GM19452 (cell line): ENCODE measurements at regions not wholly inside any gene's neighbourhood (a gene's known extent, or its start where the extent isn't known, plus 50 kb on each side); places are given as distances from the start of the nearest gene placed in this dataset.

Experiments
- ATAC-seq: cut with Tn5 transposase; IDR thresholded peaks from one replicate; pipeline ENCODE4 v1.9.1; 2021; ENCODE audit not compliant: unreplicated experiment

DNA sequence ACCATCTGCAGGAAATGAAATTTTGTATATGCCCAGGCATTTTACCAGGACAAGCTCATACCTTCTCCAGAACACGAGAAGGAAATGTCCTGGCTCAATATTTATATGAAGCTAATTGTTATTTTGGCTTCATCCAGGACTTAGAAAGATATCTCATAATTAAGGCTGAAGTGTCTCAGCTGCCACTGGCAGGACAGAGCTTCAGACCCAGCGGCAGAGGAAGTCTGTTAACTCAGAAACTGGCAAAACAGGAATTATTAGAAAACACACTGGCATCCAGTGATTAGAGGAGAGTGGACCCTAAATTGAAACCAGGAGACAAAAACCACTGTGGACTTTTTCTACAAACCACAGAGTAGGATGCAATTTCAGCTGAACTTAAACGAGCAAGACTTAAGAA, 329.7 kb downstream of the CYRIA start:
- ATAC-seq: no peak

DNA sequence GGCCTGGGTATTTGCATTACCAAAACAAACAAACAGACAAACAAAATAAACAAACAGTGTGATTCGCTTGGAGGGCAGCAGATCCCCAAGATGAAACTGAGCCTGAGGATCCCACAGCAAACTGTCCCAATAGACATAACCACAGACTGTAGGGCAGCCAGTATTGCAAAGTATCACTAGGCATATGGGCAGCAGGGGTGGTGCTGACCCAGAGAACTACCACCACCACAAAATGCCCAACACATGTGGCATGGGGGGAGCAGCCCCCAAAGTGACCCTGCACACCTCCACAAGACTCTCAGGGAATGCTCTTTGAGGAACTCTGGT, 330.1 kb downstream of the CYRIA start:
- ATAC-seq: no peak

DNA sequence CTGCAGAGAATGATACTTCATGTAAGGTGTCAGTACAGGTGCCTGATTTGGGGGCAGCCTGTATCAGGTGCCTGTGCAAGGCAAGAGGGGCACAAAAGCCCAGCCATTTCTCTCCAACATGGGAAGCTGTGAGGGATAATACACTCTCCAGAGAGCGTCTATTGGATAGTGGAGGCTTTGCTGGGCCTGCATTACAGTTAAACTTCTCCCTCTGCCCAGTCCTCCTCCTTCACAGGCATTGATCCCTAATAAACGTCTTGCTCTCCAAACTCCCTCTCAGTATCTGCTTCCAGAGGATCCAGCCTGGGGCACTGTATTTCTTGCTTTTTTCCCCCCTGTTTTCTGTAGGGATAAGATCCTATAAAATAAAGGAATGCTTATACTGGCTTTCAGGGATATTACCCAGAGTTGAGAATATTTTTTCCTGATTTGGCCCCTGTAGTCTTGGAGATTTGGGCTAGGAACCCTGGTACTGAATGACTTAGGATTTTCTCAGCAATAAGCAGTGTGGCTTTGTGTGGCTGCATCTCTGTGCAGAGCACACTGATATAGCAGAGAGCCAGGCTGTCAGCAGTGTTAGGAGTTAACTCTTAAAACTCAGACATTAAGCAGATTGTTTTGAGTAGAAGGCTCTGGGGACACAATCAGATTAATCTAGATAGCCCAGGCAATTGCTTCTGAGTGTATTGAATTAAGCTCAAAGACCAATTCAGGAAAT, 330.6 kb downstream of the CYRIA start:
- no peak for ATAC-seq

DNA sequence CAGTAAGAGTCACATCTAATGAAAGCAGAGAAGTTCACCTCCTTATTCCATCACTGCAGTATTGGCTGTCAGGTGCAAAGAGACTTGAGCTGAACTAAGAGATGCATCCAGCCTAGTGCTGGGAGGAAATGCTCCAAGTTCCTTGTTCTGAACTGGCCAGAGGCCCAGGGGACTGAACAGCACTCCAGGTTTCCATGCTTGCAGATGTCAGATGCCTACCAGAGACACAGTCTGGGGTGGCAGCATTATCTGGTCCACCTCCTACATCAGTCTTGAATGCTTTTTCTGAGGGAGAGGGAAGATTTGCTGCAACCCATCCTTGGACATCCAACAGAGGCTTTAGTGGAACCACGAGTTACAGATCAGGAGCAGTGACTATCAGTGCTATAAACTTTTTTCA, 331.3 kb downstream of the CYRIA start:
- ATAC-seq: no peak

DNA sequence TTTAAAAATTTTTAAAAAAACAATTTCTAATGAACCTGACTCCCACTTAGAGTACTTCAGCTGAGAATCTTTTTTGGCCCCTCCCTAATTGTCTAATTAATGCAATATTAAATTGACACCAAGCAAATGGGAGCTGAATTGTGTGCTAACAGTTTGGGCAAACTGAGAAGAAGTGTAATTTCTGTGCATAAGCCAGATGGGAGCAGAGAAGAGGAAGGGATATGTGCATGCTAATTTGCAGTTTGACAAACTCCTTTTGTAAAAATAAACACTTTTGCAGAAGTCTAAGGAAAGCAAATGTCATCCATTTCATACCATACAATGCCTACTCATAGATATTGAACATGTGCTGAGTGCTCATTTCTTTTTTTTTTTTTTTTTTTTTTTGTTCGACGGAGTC, 332.0 kb downstream of the CYRIA start:
- ATAC-seq: no peak

DNA sequence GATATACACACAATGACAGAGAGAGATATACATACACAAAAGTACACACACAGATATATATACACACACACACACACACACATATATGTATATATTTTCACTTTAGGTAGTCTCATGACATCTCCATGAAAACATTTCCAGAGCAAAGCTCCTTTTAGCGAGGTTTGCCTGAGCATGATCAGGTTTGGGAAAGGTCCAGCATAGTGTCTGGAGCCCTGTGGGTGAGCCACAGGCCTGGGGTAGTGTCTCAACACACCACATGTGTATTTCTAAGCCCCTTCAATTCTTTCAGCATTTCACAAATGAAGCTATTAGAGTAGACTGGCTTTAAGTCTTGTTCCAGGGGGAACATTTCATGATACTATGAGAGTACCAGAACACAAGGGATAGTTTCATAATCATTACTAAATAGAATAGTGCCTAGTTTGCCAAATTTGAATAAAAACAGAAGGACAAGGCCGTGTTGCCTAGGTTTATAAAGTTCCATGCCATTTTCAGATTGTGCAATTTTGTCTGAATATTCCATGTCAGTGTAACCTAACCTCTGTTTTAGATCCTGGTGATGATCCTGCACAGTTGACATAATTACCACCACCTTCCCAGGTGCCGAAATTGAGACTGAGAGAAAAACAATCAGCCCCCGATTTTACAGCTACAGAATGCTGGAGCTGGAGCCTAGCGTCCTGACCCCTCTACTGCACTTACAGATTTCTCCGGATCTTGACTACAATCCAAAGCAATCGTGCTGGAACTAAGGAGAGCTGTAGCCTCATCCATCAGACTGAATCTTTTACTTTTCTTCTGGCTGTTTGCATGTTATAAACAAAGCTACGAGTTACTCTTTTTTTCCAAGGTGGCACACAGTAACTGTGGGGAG, 332.7 kb downstream of the CYRIA start:
- ATAC-seq: no peak

DNA sequence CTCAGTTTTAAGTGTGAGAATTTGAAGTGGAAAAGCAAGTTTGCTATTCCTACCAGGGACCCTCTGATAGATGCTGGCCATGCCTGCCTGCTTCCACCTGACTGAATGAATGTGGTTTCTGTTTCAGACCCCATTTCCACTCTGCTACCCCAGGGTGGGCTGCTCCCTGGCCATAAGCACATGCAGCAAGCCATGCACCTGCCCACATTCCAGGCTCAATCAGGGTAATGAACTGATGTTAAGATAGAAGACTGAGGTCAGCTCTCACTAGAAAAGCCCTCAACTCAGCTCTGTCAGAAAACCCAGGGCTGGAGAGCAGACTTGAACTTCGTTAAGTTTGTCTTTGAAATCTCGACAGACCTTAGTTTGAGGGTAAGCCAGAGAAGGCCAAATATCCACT, 333.9 kb downstream of the CYRIA start:
- no peak for ATAC-seq

DNA sequence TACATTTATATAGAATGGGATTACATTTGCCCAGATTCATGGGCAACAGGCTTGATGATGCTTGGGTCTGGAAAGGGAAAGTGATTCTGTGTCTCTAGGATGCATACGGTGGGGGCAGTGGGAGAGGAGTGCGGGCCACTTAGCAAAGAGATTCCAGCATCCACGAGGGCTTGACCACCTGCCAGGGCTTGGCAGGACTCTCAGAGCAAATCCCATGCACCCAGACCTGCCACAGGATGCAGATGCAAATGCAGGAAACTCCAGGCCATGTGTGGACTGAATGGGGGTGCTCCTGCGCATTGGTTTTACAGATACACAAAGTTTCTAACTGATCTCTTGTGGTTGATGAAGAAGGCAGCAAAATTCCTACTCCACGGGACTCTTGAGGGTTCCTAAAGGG, 334.7 kb downstream of the CYRIA start:
- no peak for ATAC-seq

DNA sequence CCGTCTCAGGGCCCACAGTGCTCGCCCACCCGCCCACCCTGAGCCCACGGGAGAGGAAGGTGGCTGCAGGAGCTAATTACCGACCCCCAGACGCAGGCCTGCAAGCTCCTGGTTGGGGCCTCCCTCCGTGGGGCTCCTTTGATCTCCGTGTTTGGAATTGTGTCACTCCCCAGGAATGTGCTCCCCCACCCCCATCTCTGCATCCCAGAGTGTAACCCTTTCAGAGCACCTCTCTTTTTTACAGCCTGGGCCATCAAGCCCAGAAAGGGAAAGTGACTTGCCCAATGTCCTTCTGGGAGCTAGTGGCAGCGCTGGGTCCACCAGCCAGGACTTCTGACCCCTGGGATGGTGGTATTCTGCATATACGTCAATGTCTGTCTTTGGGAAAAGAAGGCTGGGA, 335.1 kb downstream of the CYRIA start:
- no peak for ATAC-seq

DNA sequence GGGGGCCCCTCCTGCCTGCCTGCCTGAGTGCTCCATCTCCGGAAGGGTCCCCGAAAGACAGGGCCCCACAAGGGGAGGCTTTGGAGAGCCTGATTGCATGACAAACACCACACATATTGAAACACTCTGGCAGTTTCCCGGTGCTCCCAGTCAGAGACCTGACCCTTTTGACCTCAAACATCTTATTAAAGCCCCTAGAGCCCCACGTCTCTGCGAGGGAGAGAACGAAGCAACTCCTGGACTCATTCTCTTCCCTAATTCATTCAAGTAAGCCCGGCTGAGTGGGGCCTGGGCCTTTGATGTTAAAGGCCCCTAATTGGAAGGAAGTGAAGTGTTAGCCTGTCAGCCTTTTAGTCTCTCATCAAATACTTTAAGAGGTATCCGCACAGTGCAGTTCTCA, 335.6 kb downstream of the CYRIA start:
- ATAC-seq: no peak

DNA sequence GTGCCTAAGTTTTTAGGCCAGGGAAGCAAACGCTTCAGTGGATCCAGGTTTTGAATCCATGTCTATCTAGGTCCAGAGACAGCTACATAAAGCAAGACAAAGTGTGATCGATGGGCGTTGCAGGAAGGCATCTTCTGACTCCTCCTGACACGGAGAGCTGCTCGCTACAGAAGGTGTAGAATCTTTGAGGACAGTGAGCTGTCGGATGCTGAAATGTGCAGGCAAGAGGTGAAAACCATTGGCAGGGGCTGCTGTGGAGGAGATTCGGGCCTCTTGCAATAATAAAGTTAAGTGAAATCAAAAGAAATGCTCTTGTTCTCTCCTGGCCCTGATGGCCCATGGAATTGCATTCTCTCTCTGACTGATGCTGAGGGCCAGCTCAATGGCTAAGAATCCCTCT, 336.2 kb downstream of the CYRIA start:
- no peak for ATAC-seq

DNA sequence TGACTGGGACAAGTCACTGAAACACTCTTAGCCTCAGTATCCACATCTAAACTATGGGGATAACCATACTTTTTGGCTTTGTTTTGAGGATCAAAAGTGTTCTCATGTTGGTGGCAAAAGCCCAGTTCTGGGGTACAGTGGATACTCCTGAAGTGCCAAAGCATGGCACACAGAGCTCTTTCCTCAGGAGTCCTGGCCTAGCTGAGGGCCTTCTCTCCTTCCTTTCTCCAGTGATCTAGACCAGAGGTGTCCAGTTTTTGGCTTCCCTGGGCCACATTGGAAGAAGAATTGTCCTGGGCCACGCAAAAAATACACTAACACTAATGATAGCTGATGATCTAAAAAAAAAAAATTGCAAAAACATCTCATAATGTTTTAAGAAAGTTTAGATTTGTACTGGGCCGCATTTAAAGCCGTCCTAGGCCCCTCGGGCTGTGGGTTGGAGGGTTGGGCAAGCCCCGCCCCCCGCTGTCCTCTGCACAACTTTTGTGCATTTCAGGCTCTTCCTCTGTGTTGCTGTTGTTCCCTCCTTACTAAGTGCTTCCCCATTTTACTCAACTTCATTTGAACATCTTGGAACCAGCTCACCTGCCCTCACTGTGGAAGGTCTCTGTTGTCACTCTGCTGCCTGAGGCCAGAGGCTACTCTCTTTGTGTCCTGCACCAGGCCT, 337.0 kb downstream of the CYRIA start:
- no peak for ATAC-seq

DNA sequence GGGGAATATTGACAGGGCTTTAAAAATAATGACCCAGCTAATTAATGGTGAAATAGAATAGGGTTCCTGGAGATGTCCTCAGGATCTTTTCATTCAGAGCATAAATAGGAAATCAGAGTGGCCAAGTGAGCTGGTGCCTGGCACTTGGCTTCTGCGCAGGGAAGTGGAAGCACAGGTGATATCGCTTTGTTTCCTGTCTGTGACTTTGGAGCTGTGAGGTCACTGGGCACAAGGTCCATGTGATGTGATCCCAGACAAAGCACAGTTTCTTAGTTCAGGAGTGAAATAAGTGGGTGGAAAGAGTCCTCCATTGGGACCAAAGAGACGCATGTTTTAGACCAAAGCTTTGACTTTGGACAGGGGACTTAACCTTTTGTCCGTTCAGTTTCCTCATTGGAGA, 338.3 kb downstream of the CYRIA start:
- no peak for ATAC-seq

DNA sequence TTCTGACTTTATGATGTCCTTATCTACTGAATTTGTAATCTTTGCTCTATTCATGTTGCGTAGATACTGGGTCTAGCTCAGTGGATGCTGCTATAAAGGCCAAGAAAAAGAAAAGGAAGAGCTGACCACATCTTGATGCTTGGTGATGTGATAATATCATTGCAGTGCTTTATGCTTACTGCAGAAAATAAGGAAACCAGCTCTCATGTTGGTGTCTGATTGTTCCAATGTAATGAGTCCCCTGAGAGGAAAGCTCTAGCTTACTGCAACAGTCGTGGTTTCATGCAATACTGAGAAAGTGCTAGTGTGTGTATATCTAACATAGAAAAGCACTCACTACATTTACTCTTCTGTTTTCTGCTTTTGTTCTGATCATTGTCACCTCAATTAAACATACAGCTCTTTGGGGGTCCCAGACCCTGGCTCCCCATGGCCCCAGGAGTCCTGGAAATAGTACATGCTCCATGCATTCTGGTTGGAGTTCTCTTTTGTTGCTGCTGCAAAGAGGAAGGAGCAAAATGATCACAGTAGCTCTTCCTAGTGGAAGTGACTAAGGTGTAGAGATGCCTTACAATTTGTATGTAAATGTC, 338.8 kb downstream of the CYRIA start:
- ATAC-seq: no peak

DNA sequence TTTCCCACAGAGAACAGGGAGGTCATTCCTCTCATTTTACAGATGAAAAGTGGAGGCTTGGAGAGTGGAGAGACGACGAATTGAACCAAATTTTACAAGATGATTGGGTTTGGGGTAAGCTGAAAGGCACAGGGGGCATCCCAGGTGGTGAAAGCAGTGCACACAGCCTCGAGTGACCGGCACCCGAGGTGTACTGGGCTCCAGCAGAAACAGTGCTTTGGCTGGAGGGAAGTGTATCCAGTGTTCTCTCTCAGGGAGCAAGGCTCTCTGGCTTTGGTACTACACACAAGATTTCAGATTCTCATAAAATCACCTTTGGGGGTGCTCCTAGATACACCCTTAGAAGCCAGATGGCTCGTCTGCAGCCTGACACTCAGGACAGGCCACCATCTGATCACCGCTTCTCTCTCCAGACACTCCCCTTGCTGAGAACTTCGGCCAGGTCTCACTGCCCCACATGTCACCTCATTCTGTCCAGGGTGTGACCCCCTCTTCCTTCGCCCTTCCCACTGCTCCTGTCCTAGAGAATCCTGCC, 339.6 kb downstream of the CYRIA start:
- ATAC-seq: no peak

DNA sequence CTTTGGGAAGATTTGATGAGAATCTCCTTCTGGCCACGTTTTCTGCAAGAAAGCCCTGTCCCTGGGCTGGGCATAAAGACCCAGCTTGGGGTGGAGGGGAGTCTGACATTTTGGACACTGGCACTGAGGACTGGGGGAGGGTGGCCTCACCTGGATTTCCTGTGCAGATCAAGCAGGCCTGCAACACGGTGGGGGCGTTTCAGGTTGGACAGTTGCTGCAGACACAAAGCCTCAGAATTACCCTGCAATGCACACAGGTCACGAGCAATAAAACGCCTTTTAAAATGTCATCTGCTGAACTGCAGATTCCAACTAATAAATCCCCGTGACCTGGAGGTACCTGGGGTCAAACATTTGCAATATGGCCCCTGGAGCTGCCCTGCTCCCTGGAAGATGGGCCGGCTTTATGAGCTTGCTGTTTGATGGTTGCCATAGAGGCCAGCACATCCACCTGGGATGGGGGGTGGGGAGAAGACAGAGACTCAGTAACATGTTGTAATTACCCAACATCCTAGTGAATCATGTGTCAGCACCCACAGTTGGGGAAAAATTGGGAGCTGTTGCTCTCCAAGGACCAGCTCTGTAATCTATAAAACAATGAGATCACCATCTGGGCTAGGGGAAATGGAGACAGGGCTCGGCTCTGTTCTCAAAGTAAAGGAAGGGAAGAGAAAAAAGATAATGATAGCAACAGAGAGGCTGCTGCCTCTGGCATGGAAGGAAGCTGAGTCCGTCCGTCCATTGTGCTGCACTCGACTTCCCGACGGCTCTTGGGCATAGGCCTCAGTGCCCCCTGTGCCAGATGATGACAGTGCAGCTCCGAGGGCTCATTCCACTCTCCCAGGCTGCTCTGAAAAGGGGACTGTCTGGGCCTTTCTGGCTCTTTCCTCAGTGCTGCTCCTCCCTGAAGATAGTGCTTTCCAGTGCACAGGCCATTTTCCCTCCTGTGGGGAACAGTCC, 340.3 kb downstream of the CYRIA start:
- ATAC-seq: no peak

DNA sequence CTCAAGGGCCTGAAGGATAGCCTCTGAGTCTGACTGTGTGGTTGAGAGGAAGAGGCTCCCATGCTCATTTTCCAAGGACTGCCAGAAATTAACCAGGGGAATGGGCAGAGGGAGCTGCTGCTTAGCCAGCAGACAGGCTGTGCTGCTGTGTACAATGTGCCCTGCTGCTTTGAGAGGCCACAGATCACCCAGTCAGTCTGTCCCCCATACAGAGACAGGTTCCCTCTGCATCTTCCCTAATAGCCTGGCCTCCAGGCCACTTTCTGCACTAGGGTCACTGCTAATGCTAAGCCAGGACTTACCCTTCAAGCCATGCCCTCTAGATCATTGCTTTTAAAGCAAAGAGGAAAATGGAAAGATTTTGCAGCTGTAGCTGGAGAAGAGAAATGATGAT, 341.1 kb downstream of the CYRIA start:
- ATAC-seq: no peak

DNA sequence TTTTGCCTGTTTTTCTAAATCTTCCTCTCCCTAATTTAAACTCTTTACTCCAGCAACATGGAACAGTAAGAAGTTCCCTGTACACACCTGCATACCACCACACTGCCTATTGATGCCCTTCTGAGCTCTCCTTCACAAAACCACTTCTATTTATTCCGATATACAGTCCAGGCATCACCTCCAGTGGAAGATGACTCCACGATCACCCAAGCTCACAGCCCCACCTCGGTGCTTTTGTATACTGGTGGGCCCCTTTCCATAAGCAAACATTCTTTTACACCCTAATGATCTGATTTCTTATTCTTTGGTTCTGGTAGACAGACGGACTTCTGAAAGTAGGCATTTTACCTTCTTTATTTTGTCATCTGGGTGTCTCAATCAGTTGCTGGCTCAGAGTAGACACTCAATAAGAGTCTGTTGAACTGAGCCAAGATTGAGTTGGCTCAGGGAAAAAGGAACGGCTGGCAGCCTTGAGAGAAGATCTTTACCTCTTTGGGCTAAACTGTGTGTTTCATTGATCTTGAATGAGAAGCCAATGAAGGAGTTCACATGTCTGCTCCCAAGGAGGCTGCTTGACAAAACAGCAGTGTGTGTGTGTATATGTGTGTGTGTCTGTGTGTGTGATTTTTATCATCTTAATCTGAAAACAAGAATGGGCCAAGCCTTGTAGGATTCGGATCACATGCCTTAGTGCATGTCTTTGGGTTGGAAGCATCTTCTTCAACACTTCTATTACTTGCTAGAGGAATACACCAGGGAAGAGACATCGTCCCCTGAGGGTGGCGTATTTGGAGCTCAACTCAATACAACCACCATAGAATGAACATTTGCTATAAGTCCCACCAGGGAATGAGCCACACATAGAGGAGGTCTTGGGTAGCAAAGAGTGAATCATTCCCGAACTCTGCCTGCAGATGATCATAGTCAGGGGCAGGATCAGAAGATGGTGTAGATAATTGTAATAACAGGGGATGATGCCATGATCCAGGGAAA, 341.8 kb downstream of the CYRIA start:
- ATAC-seq: no peak

DNA sequence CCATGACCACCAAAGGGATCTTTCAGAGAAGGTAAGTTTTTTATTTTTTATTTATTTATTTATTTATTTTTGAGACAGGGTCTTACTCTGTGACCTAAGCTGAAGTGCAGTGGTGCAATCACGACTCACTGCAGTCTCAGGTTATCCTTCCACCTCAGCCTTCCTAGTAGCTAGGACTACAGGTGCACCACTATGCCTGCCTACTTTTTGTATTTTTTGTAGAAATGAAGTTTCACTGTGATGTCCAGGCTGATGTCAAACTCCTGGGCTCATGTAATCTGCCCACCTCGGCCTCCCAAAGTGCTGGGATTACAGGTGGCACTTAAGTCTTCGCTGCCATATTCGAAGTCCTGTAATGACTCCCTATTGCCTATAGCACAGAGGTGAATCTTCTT, 342.5 kb downstream of the CYRIA start:
- ATAC-seq: no peak
